Ascending aorta (tissue), 2 donors: ENCODE measurements at regions not wholly inside any gene's neighbourhood (a gene's known extent, or its start where the extent isn't known, plus 50 kb on each side); places are given as distances from the start of the nearest gene placed in this dataset.
"Not testable (repeated sequence)": the region's sequence is repeated elsewhere in the genome, so short reads cannot be mapped to it uniquely, and the experiment has no call there.

Experiments used
- DNase-seq, 2 donors: peaks; one replicate each; pipeline ENCODE4 v3.0.0-alpha.2; 2019; ENCODE audit warnings: low spot score in 2 of 2
- H3K27ac ChIP-seq, 2 donors: fragments of 200-600 bp; sonication (generic); one replicate each; pipeline ENCODE4 v1.5.1; 2016 to 2017; ENCODE audit warnings: mild to moderate bottlenecking in 1 of 2
- H3K27me3 ChIP-seq: fragments of 200-600 bp; sonication (generic); one replicate; pipeline ENCODE4 v1.5.1; 2017
- H3K36me3 ChIP-seq, 2 donors: fragments of 200-600 bp; sonication (generic); one replicate each; pipeline ENCODE4 v1.5.1; 2016
- H3K4me1 ChIP-seq, 2 donors: fragments of 200-600 bp; sonication (generic); one replicate each; pipeline ENCODE4 v1.5.1; 2016 to 2017; ENCODE audit warnings: mild to moderate bottlenecking in 1 of 2
- H3K4me3 ChIP-seq, 2 donors: fragments of 200-600 bp; sonication (generic); one replicate each; pipeline ENCODE4 v1.5.1; 2016 to 2017; ENCODE audit warnings: mild to moderate bottlenecking in 1 of 2
- H3K9me3 ChIP-seq, 2 donors: fragments of 200-600 bp; sonication (generic); one replicate each; pipeline ENCODE4 v1.5.1; 2016
- intact Hi-C: fragments of 100-400 bp; cut with DNase I; formaldehyde crosslinking; loops from one replicate; pipeline ENCODE4 v1.15.1; 2023
- TF ChIP-seq, protein P1 (sequence below), 3 experiments: fragments of 200-600 bp in 2 of 3; fragments of 450-650 bp in 1 of 3; sonication (generic) in 2 of 3; IDR thresholded peaks; one replicate each; pipeline ENCODE4 v1.5.1; 2016 to 2019; ENCODE audit warnings: antibody characterized with exemption in 3 of 3, mild to moderate bottlenecking in 1 of 3, moderate library complexity in 1 of 3

DNA sequence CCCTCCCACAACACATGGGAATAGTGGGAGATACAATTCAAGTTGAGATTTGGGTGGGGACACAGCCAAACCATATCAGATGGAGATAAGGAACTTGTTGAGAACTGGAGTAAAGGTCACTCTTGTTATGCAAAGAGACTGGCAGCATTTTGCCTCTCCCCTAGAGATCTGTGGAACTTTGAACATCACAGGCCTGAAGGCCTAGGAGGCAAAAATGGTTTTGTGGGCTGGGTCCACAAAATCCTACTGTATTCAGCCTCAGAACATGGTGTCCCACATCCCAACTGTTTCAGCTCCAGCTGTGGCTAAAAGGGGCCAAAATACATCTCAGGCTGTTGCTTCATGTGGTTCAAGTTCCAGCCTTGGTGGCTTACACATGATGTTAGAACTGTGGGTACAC lies 1247.8 kb upstream of the IGFBP7 start:
- TF ChIP-seq, protein P1, sequence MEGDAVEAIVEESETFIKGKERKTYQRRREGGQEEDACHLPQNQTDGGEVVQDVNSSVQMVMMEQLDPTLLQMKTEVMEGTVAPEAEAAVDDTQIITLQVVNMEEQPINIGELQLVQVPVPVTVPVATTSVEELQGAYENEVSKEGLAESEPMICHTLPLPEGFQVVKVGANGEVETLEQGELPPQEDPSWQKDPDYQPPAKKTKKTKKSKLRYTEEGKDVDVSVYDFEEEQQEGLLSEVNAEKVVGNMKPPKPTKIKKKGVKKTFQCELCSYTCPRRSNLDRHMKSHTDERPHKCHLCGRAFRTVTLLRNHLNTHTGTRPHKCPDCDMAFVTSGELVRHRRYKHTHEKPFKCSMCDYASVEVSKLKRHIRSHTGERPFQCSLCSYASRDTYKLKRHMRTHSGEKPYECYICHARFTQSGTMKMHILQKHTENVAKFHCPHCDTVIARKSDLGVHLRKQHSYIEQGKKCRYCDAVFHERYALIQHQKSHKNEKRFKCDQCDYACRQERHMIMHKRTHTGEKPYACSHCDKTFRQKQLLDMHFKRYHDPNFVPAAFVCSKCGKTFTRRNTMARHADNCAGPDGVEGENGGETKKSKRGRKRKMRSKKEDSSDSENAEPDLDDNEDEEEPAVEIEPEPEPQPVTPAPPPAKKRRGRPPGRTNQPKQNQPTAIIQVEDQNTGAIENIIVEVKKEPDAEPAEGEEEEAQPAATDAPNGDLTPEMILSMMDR (IDR thresholded peaks at IDR 0.05), result no peak
- Histone ChIP-seq H3K4me1 (no peaks in the 10 kb centered on the region), H3K4me3 (no peak overlapping the region), H3K9me3 (no peaks in the 10 kb centered on the region), H3K27ac (no peak overlapping the region), H3K27me3 (no peaks in the 10 kb centered on the region), H3K36me3 (no peaks in the 10 kb centered on the region)
- intact Hi-C loops, result no loop called here
- no peak for DNase-seq

DNA sequence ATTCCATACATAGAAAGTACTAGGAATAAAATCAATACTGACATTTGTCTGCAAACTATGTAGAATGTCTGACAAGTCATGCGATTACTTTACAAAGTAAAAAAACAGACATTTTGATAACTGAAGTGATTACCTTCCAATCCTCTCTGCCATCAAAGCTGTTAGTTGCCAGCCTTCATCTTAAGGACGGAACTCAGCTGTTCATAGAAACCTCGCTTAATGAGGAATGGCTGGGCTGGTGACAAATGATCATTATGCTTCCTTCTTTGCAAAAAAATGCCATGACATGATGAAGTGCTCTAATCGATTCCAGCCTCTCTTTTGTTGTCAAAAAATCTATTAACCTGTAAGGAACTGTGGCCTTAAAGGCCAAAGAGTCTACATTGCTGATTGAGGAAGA lies 1214.9 kb upstream of the IGFBP7 start:
- Histone ChIP-seq H3K4me1 (no peaks in the 10 kb centered on the region), H3K27me3 (no peaks in the 10 kb centered on the region), H3K4me3 (no peak overlapping the region), H3K27ac (no peak overlapping the region), H3K9me3 (no peaks in the 10 kb centered on the region), H3K36me3 (no peaks in the 10 kb centered on the region)
- TF ChIP-seq, protein P1 (IDR thresholded peaks at IDR 0.05), result no peak
- intact Hi-C loops, result no loop called here
- no peak for DNase-seq

DNA sequence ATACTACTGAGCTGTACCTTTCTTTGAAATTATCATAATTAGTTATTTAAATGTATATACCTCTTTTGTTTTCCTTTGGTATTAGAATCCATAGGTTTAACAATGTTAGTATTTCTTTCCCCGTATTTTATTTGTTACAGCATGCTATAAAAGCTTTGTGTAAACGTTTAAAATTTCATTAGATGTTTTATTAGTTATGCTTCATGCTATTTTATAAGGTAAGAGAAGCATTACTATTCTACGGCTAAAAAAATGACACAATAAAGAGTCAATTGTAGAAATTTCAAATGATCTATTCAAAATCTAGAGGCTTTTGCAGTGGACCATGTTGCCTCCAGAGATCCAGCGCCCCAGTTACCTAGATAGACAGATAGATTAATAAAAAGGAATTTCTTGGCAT lies 1203.3 kb upstream of the IGFBP7 start:
- Histone ChIP-seq H3K4me3 (no peak overlapping the region), H3K27me3 (no peaks in the 10 kb centered on the region), H3K27ac (no peak overlapping the region), H3K4me1 (no peaks in the 10 kb centered on the region), H3K36me3 (no peaks in the 10 kb centered on the region), H3K9me3 (no peaks in the 10 kb centered on the region)
- TF ChIP-seq, protein P1 (IDR thresholded peaks at IDR 0.05), result no peak
- intact Hi-C loops, result no loop called here
- no peak for DNase-seq

DNA sequence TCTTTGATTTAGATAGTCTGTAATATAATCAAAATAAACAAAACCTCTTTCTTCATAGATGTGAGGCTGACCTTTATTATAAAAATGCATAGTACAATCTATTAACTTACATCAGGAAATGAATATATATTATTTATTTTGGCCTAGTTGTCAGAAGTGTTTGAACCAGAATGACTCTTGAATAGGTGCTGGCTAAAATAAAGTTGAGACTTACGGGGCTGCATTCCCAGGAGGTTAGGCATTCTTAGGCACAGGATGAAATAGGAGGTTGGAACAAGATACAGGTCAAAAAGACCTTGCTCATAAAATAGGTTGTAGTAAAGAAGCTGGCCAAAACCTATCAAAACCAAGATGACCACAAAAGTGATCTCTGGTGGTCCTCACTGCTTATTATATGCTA lies 1193.3 kb upstream of the IGFBP7 start:
- TF ChIP-seq, protein P1 (IDR thresholded peaks at IDR 0.05), result no peak
- intact Hi-C loops, result no loop called here

GRCh38 chr4:58301376-58301999 lies 1191.3 kb upstream of the IGFBP7 start:
- H3K36me3 ChIP-seq, result no peaks in the 10 kb centered on the region
- H3K9me3 ChIP-seq, result peaks cover 0 to 4% of the 10 kb centered on the region in 2 donors
- no peaks in the 10 kb centered on the region for H3K27me3 ChIP-seq
- H3K4me1 ChIP-seq, result no peaks in the 10 kb centered on the region
- TF ChIP-seq, protein P1 (IDR thresholded peaks at IDR 0.05), result no peak
- DNase-seq, result no peak
- no peak overlapping the region for H3K4me3 ChIP-seq
- no peak overlapping the region for H3K27ac ChIP-seq
- intact Hi-C loops, result no loop called here

More for the DNA sequence above, 1193.3 kb upstream of the IGFBP7 start:
- DNase-seq, result no peak
- no peak overlapping the region for H3K4me3 ChIP-seq
- peaks cover 0 to 4% of the 10 kb centered on the region in 2 donors for H3K9me3 ChIP-seq
- no peak overlapping the region for H3K27ac ChIP-seq
- H3K27me3 ChIP-seq, result no peaks in the 10 kb centered on the region
- H3K4me1 ChIP-seq, result no peaks in the 10 kb centered on the region
- H3K36me3 ChIP-seq, result no peaks in the 10 kb centered on the region

- DNase-seq, result no peak
- H3K9me3 ChIP-seq, result no peaks in the 10 kb centered on the region
- H3K27me3 ChIP-seq, result no peaks in the 10 kb centered on the region
- intact Hi-C loops, result no loop called here
- H3K27ac ChIP-seq, result no peak overlapping the region
- H3K4me1 ChIP-seq, result no peaks in the 10 kb centered on the region
- H3K4me3 ChIP-seq, result no peak overlapping the region
- TF ChIP-seq, protein P1 (IDR thresholded peaks at IDR 0.05), result no peak
- no peaks in the 10 kb centered on the region for H3K36me3 ChIP-seq
Observed at GRCh38 chr4:58286335-58286734, 1176.2 kb upstream of the IGFBP7 start.

GRCh38 chr4:58280928-58281327 lies 1170.7 kb upstream of the IGFBP7 start:
- DNase-seq, intact Hi-C loops, H3K4me3 ChIP-seq, H3K36me3 ChIP-seq, H3K27me3 ChIP-seq, H3K4me1 ChIP-seq, H3K9me3 ChIP-seq, H3K27ac ChIP-seq: not testable (repeated sequence)
